OCI-LY3 (cell line): ENCODE measurements at regions not wholly inside any gene's neighbourhood (a gene's known extent, or its start where the extent isn't known, plus 50 kb on each side); places are given as distances from the start of the nearest gene placed in this dataset.

ENCODE experiments used
- H2AFZ ChIP-seq: fragments of 200-600, 300-600 bp; shearing (Covaris generic); 2 replicates; pipeline ENCODE4 v1.6.0; 2014; ENCODE audit warnings: antibody characterized with exemption, low read depth, low read length
- H3K27ac ChIP-seq: fragments of 200-600, 300-600 bp; sonication (generic); 2 replicates; pipeline ENCODE4 v1.5.1; 2014; ENCODE audit warnings: mild to moderate bottlenecking, low read length, moderate library complexity, mixed read lengths
- H3K27me3 ChIP-seq: fragments of 200-600, 300-600 bp; sonication (generic); 2 replicates; pipeline ENCODE4 v1.6.1; 2014; ENCODE audit warnings: low read depth, low read length, mixed read lengths
- H3K36me3 ChIP-seq: fragments of 200-600, 300-600 bp; sonication (generic); replicated peaks from 2 replicates; pipeline ENCODE3; 2014; ENCODE audit warnings: low read depth, low read length, mixed read lengths
- H3K4me1 ChIP-seq: fragments of 300-600, 200-600 bp; sonication (generic); 2 replicates; pipeline ENCODE4 v1.6.1; 2014; ENCODE audit warnings: low read length, mixed read lengths
- H3K4me2 ChIP-seq: fragments of 200-600, 300-600 bp; sonication (generic); 2 replicates; pipeline ENCODE4 v1.6.1; 2014; ENCODE audit warnings: low read length, mixed read lengths
- H3K4me3 ChIP-seq: fragments of 300-600, 200-600 bp; sonication (generic); 2 replicates; pipeline ENCODE4 v1.5.1; 2014; ENCODE audit warnings: antibody characterized with exemption, mild to moderate bottlenecking, low read length, moderate library complexity
- H3K79me2 ChIP-seq: fragments of 300-600, 200-600 bp; shearing (Covaris generic); 2 replicates; pipeline ENCODE4 v1.6.1; 2014; ENCODE audit warnings: mild to moderate bottlenecking, low read length, mixed read lengths
- H3K9ac ChIP-seq: fragments of 300-600, 200-600 bp; shearing (Covaris generic); 2 replicates; pipeline ENCODE4 v1.6.0; 2014; ENCODE audit warnings: mild to moderate bottlenecking, low read length, moderate library complexity
- H3K9me3 ChIP-seq: fragments of 200-600, 300-600 bp; shearing (Covaris generic); 2 replicates; pipeline ENCODE4 v1.6.1; 2014; ENCODE audit warnings: low read length, mixed read lengths; ENCODE audit not compliant: insufficient read depth
- H4K20me1 ChIP-seq: fragments of 200-600, 300-600 bp; sonication (generic); 2 replicates; pipeline ENCODE4 v1.6.1; 2016; ENCODE audit warnings: low read length, mixed read lengths; ENCODE audit not compliant: insufficient read depth
- CTCF ChIP-seq: fragments of 200-600, 300-600 bp; sonication (generic); IDR thresholded peaks from 2 replicates; pipeline ENCODE4 v1.5.1; 2014; ENCODE audit warnings: antibody characterized with exemption, low read length, low read depth
- EZH2phosphoT487 ChIP-seq: fragments of 200-600 bp; shearing (Covaris generic); IDR thresholded peaks from 2 replicates; pipeline ENCODE4 v1.6.1; 2018; ENCODE audit warnings: antibody characterized with exemption, mixed run types, low read depth

DNA sequence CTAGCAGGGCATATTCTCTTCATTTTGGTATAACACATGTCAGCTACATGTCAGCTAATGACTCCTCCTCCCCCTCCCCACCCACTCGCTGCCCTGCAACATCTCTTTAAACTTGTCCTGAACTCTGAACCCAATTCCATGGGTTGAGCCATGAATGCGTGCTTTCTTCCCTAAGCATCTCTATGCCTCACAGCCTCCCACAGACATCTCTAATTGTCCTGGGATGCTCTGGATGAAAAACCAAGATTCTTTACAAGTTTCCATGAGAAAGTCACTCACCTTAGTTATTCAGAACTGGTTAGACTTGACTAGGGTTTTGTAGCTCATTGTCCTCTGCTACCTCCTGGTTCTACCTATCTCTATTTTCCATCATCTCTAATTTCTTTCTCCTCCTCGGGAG lies 629.1 kb downstream of the TBL1XR1 start:
- no peaks in the 10 kb centered on the region for H3K79me2 ChIP-seq
- H4K20me1 ChIP-seq, result no peaks in the 10 kb centered on the region
- no peak for TF ChIP-seq CTCF
- no peak for TF ChIP-seq EZH2phosphoT487
- no peak overlapping the region for H2AFZ ChIP-seq
- H3K9ac ChIP-seq, result no peak overlapping the region
- H3K9me3 ChIP-seq, result no peaks in the 10 kb centered on the region
- H3K27ac ChIP-seq, result no peak overlapping the region
- no peak overlapping the region for H3K4me3 ChIP-seq
- no peaks in the 10 kb centered on the region for H3K36me3 ChIP-seq
- no peaks in the 10 kb centered on the region for H3K4me1 ChIP-seq
- no peaks in the 10 kb centered on the region for H3K27me3 ChIP-seq
- no peak overlapping the region for H3K4me2 ChIP-seq

DNA sequence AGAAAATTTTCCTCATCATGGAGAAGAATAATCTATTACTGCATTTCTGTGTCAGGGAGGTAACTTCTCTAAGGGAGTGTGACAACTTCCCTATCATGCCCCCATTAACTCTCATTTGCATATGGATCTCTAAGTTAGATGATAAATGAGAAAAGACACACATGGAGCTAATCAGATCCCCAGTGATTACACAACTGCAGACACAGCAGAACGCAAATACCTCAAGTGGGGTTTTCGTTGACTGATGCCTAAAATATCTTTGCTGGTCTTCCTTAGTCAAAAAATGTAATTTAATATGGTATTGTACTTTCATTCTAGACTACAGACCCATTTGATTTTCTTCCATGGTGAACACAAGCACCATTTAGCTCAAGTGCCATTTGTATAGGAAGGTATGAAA lies 630.5 kb downstream of the TBL1XR1 start:
- no peak overlapping the region for H2AFZ ChIP-seq
- no peaks in the 10 kb centered on the region for H3K4me1 ChIP-seq
- no peak overlapping the region for H3K27ac ChIP-seq
- no peaks in the 10 kb centered on the region for H3K79me2 ChIP-seq
- H3K9me3 ChIP-seq, result no peaks in the 10 kb centered on the region
- no peaks in the 10 kb centered on the region for H3K36me3 ChIP-seq
- no peaks in the 10 kb centered on the region for H3K27me3 ChIP-seq
- no peaks in the 10 kb centered on the region for H4K20me1 ChIP-seq
- H3K4me2 ChIP-seq, result no peak overlapping the region
- TF ChIP-seq CTCF (no peak), EZH2phosphoT487 (no peak)
- H3K9ac ChIP-seq, result no peak overlapping the region
- no peak overlapping the region for H3K4me3 ChIP-seq

DNA sequence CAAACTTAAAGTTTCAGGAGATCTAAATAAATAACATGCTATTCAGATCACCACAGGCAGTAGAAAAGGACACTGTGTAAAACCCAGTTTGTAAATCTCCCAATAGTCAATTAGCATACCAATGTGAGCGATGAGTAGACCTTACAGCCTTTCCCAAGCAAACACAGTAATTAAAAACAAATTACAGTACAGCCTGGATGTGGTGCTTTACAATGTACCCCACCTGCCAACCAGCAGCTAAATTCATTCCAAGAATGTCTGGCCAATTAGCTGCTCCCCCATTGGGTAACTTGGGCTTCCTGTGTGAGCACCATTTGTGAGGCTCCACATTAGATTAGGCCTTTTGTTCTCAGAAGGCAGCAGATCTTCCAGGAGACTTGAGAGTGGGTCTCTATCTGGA lies 635.0 kb downstream of the TBL1XR1 start:
- Histone ChIP-seq H3K27me3 (no peaks in the 10 kb centered on the region), H3K4me1 (no peaks in the 10 kb centered on the region), H3K9me3 (no peaks in the 10 kb centered on the region), H3K27ac (no peak overlapping the region), H2AFZ (no peak overlapping the region), H3K9ac (no peak overlapping the region), H3K4me2 (no peak overlapping the region), H4K20me1 (no peaks in the 10 kb centered on the region), H3K4me3 (no peak overlapping the region), H3K36me3 (no peaks in the 10 kb centered on the region), H3K79me2 (no peaks in the 10 kb centered on the region)
- TF ChIP-seq CTCF (no peak), EZH2phosphoT487 (no peak)

GRCh38 chr3:176561826-176562225 lies 635.5 kb downstream of the TBL1XR1 start:
- H3K36me3 ChIP-seq, result no peaks in the 10 kb centered on the region

More at GRCh38 chr3:176561826-176562225, 635.5 kb downstream of the TBL1XR1 start:
- Histone ChIP-seq H3K27ac (no peak overlapping the region), H3K4me2 (no peak overlapping the region), H3K9me3 (no peaks in the 10 kb centered on the region), H3K27me3 (no peaks in the 10 kb centered on the region), H3K4me1 (no peaks in the 10 kb centered on the region), H3K79me2 (no peaks in the 10 kb centered on the region), H2AFZ (no peak overlapping the region), H4K20me1 (no peaks in the 10 kb centered on the region), H3K9ac (no peak overlapping the region), H3K4me3 (no peak overlapping the region)
- no peak for TF ChIP-seq CTCF
- TF ChIP-seq EZH2phosphoT487, result no peak
